Fibroblast of mammary gland (primary cell): ENCODE measurements at regions not wholly inside any gene's neighbourhood (a gene's known extent, or its start where the extent isn't known, plus 50 kb on each side); places are given as distances from the start of the nearest gene placed in this dataset.

ENCODE experiments used
- DNase-seq: peaks from one replicate; pipeline ENCODE4 v3.0.0-alpha.2; 2010; ENCODE audit warnings: low read depth
- H3K4me3 ChIP-seq: 2 replicates; pipeline ENCODE4 v1.5.1; 2011; ENCODE audit warnings: low read depth, mild to moderate bottlenecking, low read length, moderate library complexity; ENCODE audit not compliant: control insufficient read depth
- CTCF ChIP-seq: conservative IDR thresholded peaks from 2 replicates; pipeline ENCODE4 v1.5.1; 2011; ENCODE audit warnings: low read depth, low read length, inconsistent platforms; ENCODE audit not compliant: control insufficient read depth, insufficient read depth

GRCh38 chr4:115668396-115668795, 555.0 kb upstream of the NDST4 start:
- DNase-seq: no peak
- no peak for TF ChIP-seq CTCF
- H3K4me3 ChIP-seq: no peak overlapping the region

GRCh38 chr4:115664285-115664684, 550.9 kb upstream of the NDST4 start:
- DNase-seq: no peak
- TF ChIP-seq CTCF: no peak
- no peak overlapping the region for H3K4me3 ChIP-seq

DNA sequence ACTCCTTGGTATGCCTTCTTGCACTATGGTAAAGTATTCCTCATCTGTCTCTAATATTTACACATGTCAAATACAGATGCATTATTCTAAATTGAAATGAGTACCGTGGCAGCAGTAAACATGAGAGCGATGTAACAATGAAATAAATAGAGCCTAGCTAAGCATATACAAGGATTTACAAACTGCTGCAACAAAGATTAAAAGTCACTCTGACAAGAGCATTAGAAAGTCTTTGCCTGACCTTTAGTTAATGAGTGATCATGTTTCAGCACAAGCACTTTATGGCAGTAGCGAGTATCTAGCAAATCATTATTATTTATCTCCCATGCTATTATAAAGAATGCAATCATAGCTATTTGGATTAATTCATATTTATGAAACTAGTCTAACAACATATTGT, 547.0 kb upstream of the NDST4 start:
- H3K4me3 ChIP-seq: no peak overlapping the region
- DNase-seq: no peak
- no peak for TF ChIP-seq CTCF

DNA sequence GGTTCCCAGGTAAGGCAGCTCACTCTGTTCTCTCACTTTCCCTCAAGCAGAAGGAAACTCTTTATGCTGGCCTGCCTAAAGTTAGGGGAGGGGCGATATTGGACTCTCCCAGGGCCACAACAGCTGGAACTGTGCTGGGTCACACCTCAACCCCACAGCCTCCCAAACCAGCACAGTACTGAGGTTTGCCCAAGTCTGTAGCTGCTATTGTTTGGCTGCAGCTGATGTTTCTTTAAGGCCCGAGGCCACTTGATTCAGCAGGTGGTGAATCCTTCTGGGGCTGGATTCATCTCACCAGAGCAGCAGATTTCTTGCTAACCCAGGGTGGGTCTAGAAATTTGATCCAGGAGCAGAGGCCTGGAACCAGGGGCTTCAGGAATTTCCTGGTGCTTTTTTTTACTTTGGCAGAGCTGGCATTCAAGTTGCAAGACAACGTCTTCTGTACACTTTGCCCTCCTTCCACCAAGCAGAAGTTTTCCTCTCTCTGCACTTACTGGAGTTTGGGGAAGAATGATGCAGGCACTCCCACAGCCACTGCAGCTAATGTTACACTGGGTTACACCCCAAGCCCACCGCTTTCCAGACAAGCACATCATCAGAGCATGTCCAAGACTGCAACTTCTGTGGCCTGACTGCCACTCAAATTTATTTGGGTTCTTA, 544.7 kb upstream of the NDST4 start:
- TF ChIP-seq CTCF: no peak
- no peak overlapping the region for H3K4me3 ChIP-seq
- DNase-seq: no peak

DNA sequence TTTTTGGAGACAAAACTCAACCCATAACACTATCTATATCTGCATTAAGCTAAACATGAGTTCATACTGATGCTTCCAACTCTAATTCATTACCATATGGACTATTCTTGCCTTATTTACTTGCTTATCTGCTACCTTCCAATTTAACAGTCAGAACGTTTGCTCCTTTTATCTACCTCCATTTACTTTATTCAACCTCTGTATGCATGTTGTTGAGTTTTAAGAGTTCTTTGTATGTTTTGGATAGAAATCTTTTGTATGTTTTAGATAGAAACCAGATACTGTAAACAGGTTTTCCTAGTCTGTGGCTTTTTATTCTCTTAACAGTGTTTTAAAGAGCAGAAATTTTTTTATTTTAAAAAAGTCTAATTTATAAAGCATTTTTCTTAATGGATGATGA, 542.2 kb upstream of the NDST4 start:
- H3K4me3 ChIP-seq: no peak overlapping the region
- no peak for DNase-seq
- no peak for TF ChIP-seq CTCF

- DNase-seq: no peak
- H3K4me3 ChIP-seq: no peak overlapping the region
- TF ChIP-seq CTCF: no peak
Observed at GRCh38 chr4:115648786-115649185, 535.4 kb upstream of the NDST4 start.

DNA sequence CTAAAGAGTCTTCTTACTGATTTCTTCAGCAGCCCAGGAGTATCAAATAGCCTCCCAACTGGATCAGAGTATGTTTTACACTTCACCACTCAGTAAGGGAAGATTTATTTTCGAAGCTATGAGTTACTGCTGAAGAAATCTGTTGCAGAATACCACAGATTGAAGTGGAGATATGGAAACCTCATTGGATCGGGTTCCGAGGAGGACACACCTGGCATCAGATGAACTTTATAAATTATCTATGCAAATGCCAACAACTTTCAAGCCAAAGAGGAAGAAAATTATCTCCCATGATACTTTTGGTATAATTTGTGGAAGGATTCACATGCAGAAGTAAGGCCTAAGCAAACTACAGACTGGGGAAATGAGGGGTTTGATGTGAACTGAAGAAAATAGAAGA, 515.9 kb upstream of the NDST4 start:
- no peak for TF ChIP-seq CTCF
- no peak overlapping the region for H3K4me3 ChIP-seq
- no peak for DNase-seq
